K562 (cell line): ENCODE measurements at regions not wholly inside any gene's neighbourhood (a gene's known extent, or its start where the extent isn't known, plus 50 kb on each side); places are given as distances from the start of the nearest gene placed in this dataset.

Experiments
- ATAC-seq: fragments of 200-7000 bp; cut with Tn5 transposase; 3 replicates; pipeline ENCODE4 v1.9.1; 2020; ENCODE audit warnings: moderate library complexity
- BruUV-seq: library from RNA; stranded (reverse); fragments of 400-500 nt; replicated peaks from 2 replicates; lab custom pipeline; 2021; lab: Mats Ljungman, UMichigan
- CTCF ChIA-PET: fragments of 300-600 bp; formaldehyde crosslinking; extraction: SDS; loops from one replicate; lab custom pipeline; 2021; ENCODE audit warnings: low intra/inter-chr PET ratio; lab: Yijun Ruan, JAX
- POLR2A ChIA-PET: fragments of 300-600, 350-650 bp; sonication (Branson Sonifier 250); formaldehyde crosslinking; extraction: SDS; loops from one replicate; lab custom pipeline; 2021; ENCODE audit warnings: antibody characterized with exemption, inconsistent platforms; lab: Yijun Ruan, JAX
- DNase-seq, 4 experiments: peaks; one replicate each; pipeline versions ENCODE4 v3.0.0 to v3.0.0-alpha.2; 2011 to 2018; ENCODE audit warnings: low spot score in 3 of 4, mixed read lengths in 3 of 4; ENCODE audit errors: extremely low read depth in 1 of 4
- FAIRE-seq: peaks from 2 replicates; lab custom pipeline; 2011; peaks lifted over from hg19 to GRCh38; lab: Jason Lieb, UNC
- H2AFZ ChIP-seq: 2 replicates; pipeline ENCODE4 v1.6.0; 2011; ENCODE audit warnings: low read depth, low read length, control low read depth, inconsistent platforms
- H3K27ac ChIP-seq: fragments of 200-600 bp; 3 replicates; pipeline ENCODE4 v1.8.0; 2011; ENCODE audit warnings: low read depth, mild to moderate bottlenecking, control low read depth, inconsistent platforms, low read length, moderate library complexity, mixed read lengths; ENCODE audit errors: extremely low read depth
- H3K27me3 ChIP-seq, 2 experiments: fragments of 300-600 bp in 1 of 2; 2 replicates in 1 of 2; 3 replicates in 1 of 2; pipeline versions ENCODE4 v1.6.0 to v1.8.0; 2011; ENCODE audit warnings: inconsistent platforms in 2 of 2, low read length in 2 of 2, mild to moderate bottlenecking in 1 of 2, mixed read lengths in 1 of 2, moderate library complexity in 1 of 2; ENCODE audit not compliant: control insufficient read depth in 2 of 2, insufficient read depth in 2 of 2
- H3K36me3 ChIP-seq: fragments of 300-600 bp; 3 replicates; pipeline ENCODE4 v1.8.0; 2011; ENCODE audit warnings: mild to moderate bottlenecking, low read length, inconsistent platforms; ENCODE audit not compliant: control insufficient read depth, insufficient read depth
- H3K4me1 ChIP-seq, 2 experiments: fragments of 200-600 bp in 1 of 2; replicated peaks in 1 of 2; 2 replicates in 1 of 2; 3 replicates in 1 of 2; pipeline versions ENCODE4 v1.5.1 to v1.8.0; 2011; ENCODE audit warnings: inconsistent platforms in 2 of 2, low read length in 2 of 2, mild to moderate bottlenecking in 1 of 2, mixed read lengths in 1 of 2, moderate library complexity in 1 of 2; ENCODE audit not compliant: control insufficient read depth in 2 of 2, insufficient read depth in 2 of 2
- H3K4me2 ChIP-seq: 2 replicates; pipeline ENCODE4 v1.6.1; 2011; ENCODE audit warnings: low read length, control low read depth, inconsistent platforms, mixed read lengths; ENCODE audit not compliant: insufficient read depth
- H3K4me3 ChIP-seq: fragments of 200-600 bp; sonication (generic), shearing (Covaris generic); 2 replicates; pipeline ENCODE4 v1.5.1; 2016; ENCODE audit warnings: control low read depth, inconsistent platforms
- H3K79me2 ChIP-seq: fragments of 200-600 bp; 3 replicates; pipeline ENCODE4 v1.8.0; 2011; ENCODE audit warnings: low read length, inconsistent platforms; ENCODE audit not compliant: control insufficient read depth, insufficient read depth
- H3K9ac ChIP-seq, 2 experiments: 2 replicates each; pipeline versions ENCODE4 v1.6.0 to v1.6.1; 2011; ENCODE audit warnings: low read depth in 2 of 2, low read length in 2 of 2, control low read depth in 1 of 2, inconsistent platforms in 1 of 2, mild to moderate bottlenecking in 1 of 2, mixed read lengths in 1 of 2; ENCODE audit not compliant: insufficient read depth in 1 of 2
- H3K9me1 ChIP-seq: one replicate; pipeline ENCODE4 v1.6.0; 2011; ENCODE audit warnings: inconsistent platforms, mild to moderate bottlenecking, low read length, moderate library complexity; ENCODE audit not compliant: control insufficient read depth, insufficient read depth
- H3K9me3 ChIP-seq: replicated peaks from 2 replicates; pipeline ENCODE4 v1.5.1; 2011; ENCODE audit warnings: low read depth, low read length, inconsistent platforms; ENCODE audit not compliant: control insufficient read depth, insufficient read depth
- H4K20me1 ChIP-seq: replicated peaks from 2 replicates; pipeline ENCODE4 v1.6.1; 2011; ENCODE audit warnings: low read length, inconsistent platforms, mixed read lengths; ENCODE audit not compliant: control insufficient read depth, insufficient read depth
- BRF2 ChIP-seq: IDR thresholded peaks from 3 replicates; pipeline ENCODE4 v1.6.1; 2011; ENCODE audit warnings: borderline replicate concordance, mild to moderate bottlenecking; ENCODE audit not compliant: insufficient read length, insufficient read depth
- CBFA2T2 ChIP-seq: fragments of 450-650 bp; conservative IDR thresholded peaks from 2 replicates; pipeline ENCODE4 v1.6.1; 2017; ENCODE audit warnings: mild to moderate bottlenecking
- FOS ChIP-seq: IDR thresholded peaks from 3 replicates; pipeline ENCODE4 v1.6.1; 2011; ENCODE audit not compliant: insufficient read length; ENCODE audit errors: extremely low read depth
- KAT7 ChIP-seq: sonication (generic); formaldehyde crosslinking; IDR thresholded peaks from 2 replicates; pipeline ENCODE4 v1.8.0; 2022; ENCODE audit warnings: missing genetic modification reagents, mild to moderate bottlenecking, borderline replicate concordance
- KLF1 ChIP-seq: fragments of 450-650 bp; IDR thresholded peaks from 2 replicates; pipeline ENCODE4 v1.6.1; 2016; ENCODE audit warnings: missing genetic modification characterization, missing compliant biosample characterization
- NCOA1 ChIP-seq: fragments of 450-650 bp; IDR thresholded peaks from 2 replicates; pipeline ENCODE4 v1.6.1; 2016; ENCODE audit warnings: low read depth
- POU5F1 ChIP-seq: fragments of 150-350 bp; IDR thresholded peaks from 2 replicates; pipeline ENCODE4 v1.6.1; 2014; ENCODE audit warnings: borderline replicate concordance, low read length, low read depth, mild to moderate bottlenecking; ENCODE audit not compliant: partially characterized antibody
- SNAPC5 ChIP-seq: fragments of 250-450 bp; sonication (Bioruptor Pico); IDR thresholded peaks from 2 replicates; pipeline ENCODE4 v1.8.0; 2021; ENCODE audit warnings: moderate library complexity, mild to moderate bottlenecking, inconsistent platforms
- TEAD2 ChIP-seq: fragments of 450-650 bp; IDR thresholded peaks from 2 replicates; pipeline ENCODE4 v1.6.1; 2016; ENCODE audit warnings: missing genetic modification characterization, control low read depth, missing compliant biosample characterization
- ZKSCAN8 ChIP-seq: fragments of 200-800 bp; sonication (Bioruptor generic); IDR thresholded peaks from 2 replicates; pipeline ENCODE4 v1.6.1; 2016; ENCODE audit warnings: missing genetic modification characterization, missing compliant biosample characterization
- ZZZ3 ChIP-seq: fragments of 450-650 bp; IDR thresholded peaks from 2 replicates; pipeline ENCODE4 v1.6.1; 2016; ENCODE audit warnings: antibody characterized with exemption, mild to moderate bottlenecking, moderate library complexity
- WGBS: fragments of 100-300 bp; shearing (Covaris generic); methylation state at CpG from one replicate; pipeline ENCODE4 v1.1.6; 2016; ENCODE audit warnings: low coverage, mixed read lengths; ENCODE audit not compliant: insufficient coverage; ENCODE audit errors: missing lambda C conversion rate; 5-methylcytosine and 5-hydroxymethylcytosine counted together
- in situ Hi-C: fragments of 300-500 bp; cut with MboI; formaldehyde crosslinking; loops from 4 replicates; pipeline ENCODE4 v1.15.0; 2018; ENCODE audit warnings: inconsistent platforms, mixed read lengths
- intact Hi-C: fragments of 100-400 bp; cut with micrococcal nuclease; formaldehyde crosslinking; loops from 2 replicates; pipeline ENCODE4 v1.14.2; 2022
- TF ChIP-seq, protein P1 (sequence below), 2 experiments: fragments of 450-650 bp; conservative IDR thresholded peaks; 2 replicates each; pipeline ENCODE4 v1.6.1; 2017; ENCODE audit warnings: mild to moderate bottlenecking in 2 of 2, moderate library complexity in 2 of 2
- TF ChIP-seq, protein P2 (sequence below): sonication (generic); formaldehyde crosslinking; IDR thresholded peaks from 2 replicates; pipeline ENCODE4 v1.8.0; 2022; ENCODE audit warnings: missing genetic modification reagents, mild to moderate bottlenecking, borderline replicate concordance

- no peak for TF ChIP-seq KLF1 (tag)
- TF ChIP-seq BRF2, result no peak
- no peak for TF ChIP-seq ZKSCAN8 (CRISPR knock-in tag)
- TF ChIP-seq POU5F1, result no peak
- TF ChIP-seq ZZZ3, result no peak
- TF ChIP-seq KAT7 (CRISPR knock-in tag), result no peak
- TF ChIP-seq, all 486 proteins: peak for 0
Observed at GRCh38 chr13:76038920-76039716, 403.0 kb downstream of the LMO7 start (continued).

DNA sequence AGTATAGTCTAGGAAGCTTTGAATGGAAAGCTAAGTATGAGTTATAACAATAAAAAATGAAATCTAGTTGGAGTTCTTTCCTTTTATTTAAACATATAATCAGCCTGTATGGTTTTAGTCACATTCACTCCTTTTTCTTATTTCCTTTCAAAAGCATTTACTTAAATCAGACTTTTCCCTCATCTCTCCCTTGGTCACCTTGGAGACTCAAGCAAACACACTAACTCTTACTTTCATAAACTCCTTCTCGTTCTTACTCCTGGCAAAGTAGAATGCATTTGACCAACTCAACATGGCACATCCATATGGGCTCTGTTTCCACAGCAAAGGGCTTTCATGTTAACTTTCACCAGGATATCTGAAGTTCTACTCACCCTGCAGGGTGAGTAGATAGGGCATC lies 400.0 kb downstream of the LMO7 start:
- H3K4me2 ChIP-seq, result no peak overlapping the region
- intact Hi-C loops, result loop anchor here (10.0 kb wide), 1 partner anchor 869 kb away; no protein-coding TSS in a partner anchor
- H3K27ac ChIP-seq, result no peak overlapping the region
- H4K20me1 ChIP-seq, result no peaks in the 10 kb centered on the region
- BruUV-seq, result no TSS peak
- H3K9me1 ChIP-seq, result no peaks in the 10 kb centered on the region
- DNase-seq, result no peak
- no peak overlapping the region for H3K9ac ChIP-seq
- POLR2A ChIA-PET, result no interaction called here
- H3K36me3 ChIP-seq, result no peaks in the 10 kb centered on the region
- H3K4me3 ChIP-seq, result no peak overlapping the region
- no peaks in the 10 kb centered on the region for H3K27me3 ChIP-seq
- H3K79me2 ChIP-seq, result no peaks in the 10 kb centered on the region
- H2AFZ ChIP-seq, result peak overlapping the region; percentile 59; the same call in 1 of the 2 replicates
- FAIRE-seq, result no peak
- 17% methylated on average over 1 of the region's 1 CpG for WGBS
- in situ Hi-C loops, result no loop called here
- CTCF ChIA-PET, result interaction anchor here (0.6 kb wide), 1 partner anchor 19 kb away, joined by 4 read pairs; no protein-coding TSS in a partner anchor
- TF ChIP-seq, protein P1, sequence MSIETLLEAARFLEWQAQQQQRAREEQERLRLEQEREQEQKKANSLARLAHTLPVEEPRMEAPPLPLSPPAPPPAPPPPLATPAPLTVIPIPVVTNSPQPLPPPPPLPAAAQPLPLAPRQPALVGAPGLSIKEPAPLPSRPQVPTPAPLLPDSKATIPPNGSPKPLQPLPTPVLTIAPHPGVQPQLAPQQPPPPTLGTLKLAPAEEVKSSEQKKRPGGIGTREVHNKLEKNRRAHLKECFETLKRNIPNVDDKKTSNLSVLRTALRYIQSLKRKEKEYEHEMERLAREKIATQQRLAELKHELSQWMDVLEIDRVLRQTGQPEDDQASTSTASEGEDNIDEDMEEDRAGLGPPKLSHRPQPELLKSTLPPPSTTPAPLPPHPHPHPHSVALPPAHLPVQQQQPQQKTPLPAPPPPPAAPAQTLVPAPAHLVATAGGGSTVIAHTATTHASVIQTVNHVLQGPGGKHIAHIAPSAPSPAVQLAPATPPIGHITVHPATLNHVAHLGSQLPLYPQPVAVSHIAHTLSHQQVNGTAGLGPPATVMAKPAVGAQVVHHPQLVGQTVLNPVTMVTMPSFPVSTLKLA (conservative IDR thresholded peaks at IDR 0.05), result no peak
- TF ChIP-seq FOS (no peak), SNAPC5 (CRISPR knock-in tag) (no peak), NCOA1 (no peak), CBFA2T2 (no peak), TEAD2 (tag) (no peak)
- TF ChIP-seq, protein P2, sequence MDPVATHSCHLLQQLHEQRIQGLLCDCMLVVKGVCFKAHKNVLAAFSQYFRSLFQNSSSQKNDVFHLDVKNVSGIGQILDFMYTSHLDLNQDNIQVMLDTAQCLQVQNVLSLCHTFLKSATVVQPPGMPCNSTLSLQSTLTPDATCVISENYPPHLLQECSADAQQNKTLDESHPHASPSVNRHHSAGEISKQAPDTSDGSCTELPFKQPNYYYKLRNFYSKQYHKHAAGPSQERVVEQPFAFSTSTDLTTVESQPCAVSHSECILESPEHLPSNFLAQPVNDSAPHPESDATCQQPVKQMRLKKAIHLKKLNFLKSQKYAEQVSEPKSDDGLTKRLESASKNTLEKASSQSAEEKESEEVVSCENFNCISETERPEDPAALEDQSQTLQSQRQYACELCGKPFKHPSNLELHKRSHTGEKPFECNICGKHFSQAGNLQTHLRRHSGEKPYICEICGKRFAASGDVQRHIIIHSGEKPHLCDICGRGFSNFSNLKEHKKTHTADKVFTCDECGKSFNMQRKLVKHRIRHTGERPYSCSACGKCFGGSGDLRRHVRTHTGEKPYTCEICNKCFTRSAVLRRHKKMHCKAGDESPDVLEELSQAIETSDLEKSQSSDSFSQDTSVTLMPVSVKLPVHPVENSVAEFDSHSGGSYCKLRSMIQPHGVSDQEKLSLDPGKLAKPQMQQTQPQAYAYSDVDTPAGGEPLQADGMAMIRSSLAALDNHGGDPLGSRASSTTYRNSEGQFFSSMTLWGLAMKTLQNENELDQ, result no peak
- TF ChIP-seq, all 486 proteins: peak for 0
- ATAC-seq, result no peak
- H3K4me1 ChIP-seq, result no peaks in the 10 kb centered on the region; a peak in 1 of 5 replicates
- peaks cover 1% of the 10 kb centered on the region; the same call in 1 of the 2 replicates for H3K9me3 ChIP-seq
